ENCODE measurements at regions not wholly inside any gene's neighbourhood (a gene's known extent, or its start where the extent isn't known, plus 50 kb on each side); places are given as distances from the start of the nearest gene placed in this dataset.

DNA sequence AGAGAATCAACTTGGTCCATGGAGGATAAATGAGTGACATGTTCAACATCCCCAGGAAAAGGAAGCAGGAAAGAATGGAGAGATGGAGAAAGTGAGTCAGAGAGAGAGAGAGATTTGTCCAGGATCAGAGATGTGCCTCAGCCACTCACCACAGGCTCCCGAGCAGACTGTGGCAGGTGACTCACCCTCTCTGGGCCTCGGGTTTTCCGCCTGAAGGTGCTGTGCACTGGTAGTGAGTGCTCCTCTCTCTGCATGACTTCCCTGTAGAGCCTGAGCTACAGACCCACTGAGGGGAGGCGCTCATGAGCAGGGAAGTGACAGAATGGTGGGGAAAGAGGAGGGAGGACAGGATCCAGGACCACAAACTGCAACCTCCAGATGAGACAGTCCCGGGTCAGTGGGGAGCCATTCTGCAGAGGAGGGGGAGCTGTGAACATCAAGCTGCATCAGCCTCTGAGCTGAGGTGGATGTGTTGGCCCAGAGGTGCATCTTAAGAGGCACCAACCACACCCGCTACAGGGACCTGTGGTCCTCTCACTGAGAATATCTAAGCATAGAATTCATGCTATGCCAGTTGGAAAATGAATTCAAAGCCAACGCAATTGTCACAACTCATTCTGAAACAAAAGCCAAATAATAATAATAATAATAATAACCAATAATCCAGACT, 433.4 kb downstream of the BRD1 start:
- no peaks in the 10 kb centered on the region for H3K79me2 ChIP-seq (ENCODE audit: insufficient read depth, low read length)
- DNase-seq (ENCODE audit: low spot score) = no peak
- H3K4me3 ChIP-seq (replicated peaks in 1 of 3; ENCODE audit: insufficient read depth in 1 of 3, low read depth in 2 of 3, low read length in 3 of 3) = no peak overlapping the region
- no peaks in the 10 kb centered on the region for H3K9me3 ChIP-seq (ENCODE audit: low read length)
- no peak for ATAC-seq
- H3K27me3 ChIP-seq (ENCODE audit: control insufficient read depth in 1 of 2, insufficient read depth in 2 of 2, low read length in 2 of 2) = peaks cover 4 to 44% of the 10 kb centered on the region in 2 experiments; a peak in 4 of 5 replicates
- in situ Hi-C loops (cut with HindIII; ENCODE audit: extremely low pct_ligation_motif_present, low pct_unique_long_range_greater_than_20kb) (no loop called here), intact Hi-C loops (cut with micrococcal nuclease; ENCODE audit: unreplicated experiment) (no loop called here)
- no peak overlapping the region for H2AFZ ChIP-seq (ENCODE audit: low read length)
- no peak overlapping the region for H3K9ac ChIP-seq (ENCODE audit: insufficient read depth, low read depth, low read length)
- no TSS peak for BruUV-seq (replicated peaks)
- 15% methylated on average over 7 of the region's 7 CpGs for WGBS (ENCODE audit: low lambda C conversion rate)
- H4K20me1 ChIP-seq (ENCODE audit: insufficient read depth, low read length) = no peaks in the 10 kb centered on the region
- no peaks in the 10 kb centered on the region for H3K36me3 ChIP-seq (replicated peaks in 1 of 2; ENCODE audit: control insufficient read depth in 1 of 2, insufficient read depth in 2 of 2, low read length in 2 of 2)
- no peak overlapping the region for H3K27ac ChIP-seq (ENCODE audit: extremely low read length, insufficient read depth, low read length)
- CTCF ChIA-PET (ENCODE audit: low intra/inter-chr PET ratio, low total read pairs) = no interaction called here
- no peaks in the 10 kb centered on the region for H3K4me1 ChIP-seq (ENCODE audit: insufficient read depth, low read length)
- POLR2A ChIA-PET = no interaction called here
- no peak overlapping the region for H3K4me2 ChIP-seq (ENCODE audit: low read depth, low read length)
- no peak for TF ChIP-seq GZF1 (CRISPR knock-in tag; IDR thresholded peaks at IDR 0.05)
- no peak for TF ChIP-seq HMG20A (CRISPR knock-in tag; IDR thresholded peaks at IDR 0.05; ENCODE audit: borderline replicate concordance)
- TF ChIP-seq TARDBP (CRISPR knock-in tag; IDR thresholded peaks at IDR 0.05) = no peak
- no peak for TF ChIP-seq CHD4 (IDR thresholded peaks at IDR 0.05; ENCODE audit: borderline replicate concordance, low read length)
- TF ChIP-seq IRX3 (CRISPR knock-in tag; IDR thresholded peaks at IDR 0.05; ENCODE audit: borderline replicate concordance, low read depth) = no peak
- TF ChIP-seq ZNF260 (CRISPR knock-in tag; IDR thresholded peaks at IDR 0.05; ENCODE audit: borderline replicate concordance, low read depth) = no peak
- TF ChIP-seq LCORL (IDR thresholded peaks at IDR 0.05) = no peak
- no peak for TF ChIP-seq LCORL (CRISPR knock-in tag; IDR thresholded peaks at IDR 0.05)
- no peak for TF ChIP-seq ZNF101 (CRISPR knock-in tag; IDR thresholded peaks at IDR 0.05; ENCODE audit: borderline replicate concordance, low read depth)
- TF ChIP-seq, protein P1, sequence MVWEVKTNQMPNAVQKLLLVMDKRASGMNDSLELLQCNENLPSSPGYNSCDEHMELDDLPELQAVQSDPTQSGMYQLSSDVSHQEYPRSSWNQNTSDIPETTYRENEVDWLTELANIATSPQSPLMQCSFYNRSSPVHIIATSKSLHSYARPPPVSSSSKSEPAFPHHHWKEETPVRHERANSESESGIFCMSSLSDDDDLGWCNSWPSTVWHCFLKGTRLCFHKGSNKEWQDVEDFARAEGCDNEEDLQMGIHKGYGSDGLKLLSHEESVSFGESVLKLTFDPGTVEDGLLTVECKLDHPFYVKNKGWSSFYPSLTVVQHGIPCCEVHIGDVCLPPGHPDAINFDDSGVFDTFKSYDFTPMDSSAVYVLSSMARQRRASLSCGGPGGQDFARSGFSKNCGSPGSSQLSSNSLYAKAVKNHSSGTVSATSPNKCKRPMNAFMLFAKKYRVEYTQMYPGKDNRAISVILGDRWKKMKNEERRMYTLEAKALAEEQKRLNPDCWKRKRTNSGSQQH (CRISPR knock-in tag; IDR thresholded peaks at IDR 0.05; ENCODE audit: low read depth) = no peak
- TF ChIP-seq ZFAT (CRISPR knock-in tag; conservative IDR thresholded peaks at IDR 0.05) = no peak
- TF ChIP-seq, protein P2, sequence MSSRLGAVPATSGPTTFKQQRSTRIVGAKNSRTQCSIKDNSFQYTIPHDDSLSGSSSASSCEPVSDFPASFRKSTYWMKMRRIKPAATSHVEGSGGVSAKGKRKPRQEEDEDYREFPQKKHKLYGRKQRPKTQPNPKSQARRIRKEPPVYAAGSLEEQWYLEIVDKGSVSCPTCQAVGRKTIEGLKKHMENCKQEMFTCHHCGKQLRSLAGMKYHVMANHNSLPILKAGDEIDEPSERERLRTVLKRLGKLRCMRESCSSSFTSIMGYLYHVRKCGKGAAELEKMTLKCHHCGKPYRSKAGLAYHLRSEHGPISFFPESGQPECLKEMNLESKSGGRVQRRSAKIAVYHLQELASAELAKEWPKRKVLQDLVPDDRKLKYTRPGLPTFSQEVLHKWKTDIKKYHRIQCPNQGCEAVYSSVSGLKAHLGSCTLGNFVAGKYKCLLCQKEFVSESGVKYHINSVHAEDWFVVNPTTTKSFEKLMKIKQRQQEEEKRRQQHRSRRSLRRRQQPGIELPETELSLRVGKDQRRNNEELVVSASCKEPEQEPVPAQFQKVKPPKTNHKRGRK (CRISPR knock-in tag; IDR thresholded peaks at IDR 0.05) = no peak
- TF ChIP-seq ARNT2 (CRISPR knock-in tag; IDR thresholded peaks at IDR 0.05; ENCODE audit: low read depth) = no peak
- TF ChIP-seq FOXJ3 (CRISPR knock-in tag; IDR thresholded peaks at IDR 0.05; ENCODE audit: borderline replicate concordance) = no peak
- TF ChIP-seq ZNF24 (IDR thresholded peaks at IDR 0.05) = no peak
- no peak for TF ChIP-seq ETV6 (CRISPR knock-in tag; conservative IDR thresholded peaks at IDR 0.05)
- no peak for TF ChIP-seq MED1 (CRISPR knock-in tag; IDR thresholded peaks at IDR 0.05)
- no peak for TF ChIP-seq ZNF816 (CRISPR knock-in tag; IDR thresholded peaks at IDR 0.05; ENCODE audit: borderline replicate concordance)
- FAIRE-seq = no peak

All from HepG2 (cell line).